DND-41 (cell line): ENCODE measurements at regions not wholly inside any gene's neighbourhood (a gene's known extent, or its start where the extent isn't known, plus 50 kb on each side); places are given as distances from the start of the nearest gene placed in this dataset.

ENCODE experiments used
- ATAC-seq: fragments of 200-7000 bp; cut with Tn5 transposase; 3 replicates; pipeline ENCODE4 v1.9.1; 2021; ENCODE audit warnings: low read depth; ENCODE audit not compliant: insufficient read depth
- DNase-seq: peaks from one replicate; pipeline ENCODE4 v3.0.0-alpha.2; 2020
- H2AFZ ChIP-seq: 2 replicates; pipeline ENCODE4 v1.6.0; 2012; ENCODE audit warnings: low read depth, low read length
- H3K27ac ChIP-seq: 2 replicates; pipeline ENCODE4 v1.5.1; 2012; ENCODE audit warnings: low read length, inconsistent platforms
- H3K27me3 ChIP-seq: fragments of 200-600 bp; sonication (generic); 2 replicates; pipeline ENCODE4 v1.6.0; 2012; ENCODE audit warnings: low read length, mild to moderate bottlenecking, inconsistent platforms; ENCODE audit not compliant: insufficient read depth, poor library complexity
- H3K36me3 ChIP-seq: 2 replicates; pipeline ENCODE4 v1.5.1; 2012; ENCODE audit warnings: low read length, inconsistent platforms; ENCODE audit not compliant: insufficient read depth
- H3K4me1 ChIP-seq: 2 replicates; pipeline ENCODE4 v1.5.1; 2012; ENCODE audit warnings: mild to moderate bottlenecking, low read length; ENCODE audit not compliant: insufficient read depth
- H3K4me2 ChIP-seq: 2 replicates; pipeline ENCODE4 v1.6.0; 2012; ENCODE audit warnings: mild to moderate bottlenecking, moderate library complexity, low read length, inconsistent platforms; ENCODE audit not compliant: insufficient read depth
- H3K4me3 ChIP-seq, 2 experiments: fragments of 200-600 bp in 1 of 2; shearing (Covaris generic) in 1 of 2; 2 replicates each; pipeline ENCODE4 v1.5.1; 2012 to 2016; ENCODE audit warnings: inconsistent platforms in 2 of 2, low read length in 2 of 2, mild to moderate bottlenecking in 2 of 2, low read depth in 1 of 2, moderate library complexity in 1 of 2
- H3K79me2 ChIP-seq: 2 replicates; pipeline ENCODE4 v1.6.0; 2012; ENCODE audit warnings: low read length, inconsistent platforms; ENCODE audit not compliant: insufficient read depth
- H3K9ac ChIP-seq: 2 replicates; pipeline ENCODE4 v1.6.0; 2012; ENCODE audit warnings: low read depth, mild to moderate bottlenecking, inconsistent platforms, low read length, moderate library complexity
- H3K9me3 ChIP-seq: 2 replicates; pipeline ENCODE4 v1.5.1; 2012; ENCODE audit warnings: low read length, moderate library complexity, mild to moderate bottlenecking, inconsistent platforms; ENCODE audit not compliant: insufficient read depth, severe bottlenecking
- H4K20me1 ChIP-seq: 2 replicates; pipeline ENCODE4 v1.6.0; 2012; ENCODE audit warnings: low read length; ENCODE audit not compliant: insufficient read depth
- CTCF ChIP-seq: IDR thresholded peaks from 2 replicates; pipeline ENCODE4 v1.5.1; 2012; ENCODE audit warnings: borderline replicate concordance, low read length, moderate library complexity, mild to moderate bottlenecking; ENCODE audit not compliant: poor library complexity, severe bottlenecking; ENCODE audit errors: extremely low read depth
- EZH2 ChIP-seq: IDR thresholded peaks from 3 replicates; pipeline ENCODE4 v1.6.1; 2012; ENCODE audit warnings: borderline replicate concordance, low read depth, mild to moderate bottlenecking, moderate library complexity, low read length, inconsistent platforms; ENCODE audit not compliant: severe bottlenecking

- no peak overlapping the region for H3K4me2 ChIP-seq
- no peak overlapping the region for H3K27ac ChIP-seq
- no peaks in the 10 kb centered on the region for H3K4me1 ChIP-seq
- H2AFZ ChIP-seq: no peak overlapping the region
- no peaks in the 10 kb centered on the region for H4K20me1 ChIP-seq
- ATAC-seq (no peak), DNase-seq (no peak)
- H3K4me3 ChIP-seq: no peak overlapping the region
- TF ChIP-seq EZH2: no peak
- TF ChIP-seq CTCF: no peak
- H3K27me3 ChIP-seq: no peaks in the 10 kb centered on the region
- H3K9ac ChIP-seq: no peak overlapping the region
- H3K79me2 ChIP-seq: no peaks in the 10 kb centered on the region
- H3K9me3 ChIP-seq: no peaks in the 10 kb centered on the region
- H3K36me3 ChIP-seq: no peaks in the 10 kb centered on the region
These were observed 130.1 kb downstream of the TENT4A start for GRCh38 chr5:6843335-6843734.

GRCh38 chr5:6843821-6844220 is 130.6 kb downstream of the TENT4A start:
- H3K27ac ChIP-seq: no peak overlapping the region
- H3K36me3 ChIP-seq: no peaks in the 10 kb centered on the region
- TF ChIP-seq EZH2 (no peak), CTCF (no peak)
- H3K79me2 ChIP-seq: no peaks in the 10 kb centered on the region
- no peaks in the 10 kb centered on the region for H4K20me1 ChIP-seq
- H3K4me1 ChIP-seq: no peaks in the 10 kb centered on the region
- no peak overlapping the region for H2AFZ ChIP-seq
- H3K4me3 ChIP-seq: no peak overlapping the region
- DNase-seq (no peak), ATAC-seq (no peak)
- no peak overlapping the region for H3K9ac ChIP-seq
- no peaks in the 10 kb centered on the region for H3K27me3 ChIP-seq
- no peaks in the 10 kb centered on the region for H3K9me3 ChIP-seq
- H3K4me2 ChIP-seq: no peak overlapping the region

- Histone ChIP-seq H3K4me3 (no peak overlapping the region), H3K27me3 (no peaks in the 10 kb centered on the region), H3K79me2 (no peaks in the 10 kb centered on the region), H3K4me1 (no peaks in the 10 kb centered on the region), H3K4me2 (no peak overlapping the region), H3K9ac (no peak overlapping the region), H2AFZ (no peak overlapping the region), H3K27ac (no peak overlapping the region), H3K9me3 (no peaks in the 10 kb centered on the region), H3K36me3 (no peaks in the 10 kb centered on the region), H4K20me1 (no peaks in the 10 kb centered on the region)
- TF ChIP-seq EZH2 (no peak), CTCF (no peak)
- ATAC-seq (no peak), DNase-seq (no peak)
These were observed 132.6 kb downstream of the TENT4A start for GRCh38 chr5:6845856-6846255.

- TF ChIP-seq CTCF (no peak), EZH2 (no peak)
- H3K4me2 ChIP-seq: no peak overlapping the region
- H3K9me3 ChIP-seq: no peaks in the 10 kb centered on the region
- no peaks in the 10 kb centered on the region for H3K79me2 ChIP-seq
- no peak overlapping the region for H3K4me3 ChIP-seq
- no peaks in the 10 kb centered on the region for H3K4me1 ChIP-seq
- no peak overlapping the region for H3K27ac ChIP-seq
- ATAC-seq (peak; percentile 50; the same call in 1 of the 3 replicates), DNase-seq (no peak)
- no peaks in the 10 kb centered on the region for H4K20me1 ChIP-seq
- no peaks in the 10 kb centered on the region for H3K27me3 ChIP-seq
- H3K36me3 ChIP-seq: no peaks in the 10 kb centered on the region
- H2AFZ ChIP-seq: no peak overlapping the region
- H3K9ac ChIP-seq: no peak overlapping the region
These were observed 134.6 kb downstream of the TENT4A start for GRCh38 chr5:6847870-6848269.
